NOMO-1 treated with DMSO at 0.1 percent for 48 hours (cell line): ENCODE measurements at regions not wholly inside any gene's neighbourhood (a gene's known extent, or its start where the extent isn't known, plus 50 kb on each side); places are given as distances from the start of the nearest gene placed in this dataset.

Experiments
- DNase-seq: peaks from one replicate; lab custom pipeline; 2025; ENCODE audit not compliant: unreplicated experiment; lab: John Stamatoyannopoulos, UW

GRCh38 chr18:72470391-72470790 lies 73.8 kb downstream of the CBLN2 start:
- no peak for DNase-seq

- DNase-seq: no peak
Measured at GRCh38 chr18:72468021-72468710, 76.0 kb downstream of the CBLN2 start.

- no peak for DNase-seq
Measured at GRCh38 chr18:72460210-72460680, 83.9 kb downstream of the CBLN2 start.

- DNase-seq: no peak
Measured at GRCh38 chr18:72458271-72458670, 85.9 kb downstream of the CBLN2 start.

GRCh38 chr18:72456802-72457201 lies 87.3 kb downstream of the CBLN2 start:
- no peak for DNase-seq

GRCh38 chr18:72452328-72452727 lies 91.8 kb downstream of the CBLN2 start:
- DNase-seq: no peak

- no peak for DNase-seq
Measured at GRCh38 chr18:72444798-72445155, 99.4 kb downstream of the CBLN2 start.

GRCh38 chr18:72444111-72444797 lies 99.9 kb downstream of the CBLN2 start:
- DNase-seq: no peak

GRCh38 chr18:72436401-72436800 lies 107.7 kb downstream of the CBLN2 start:
- DNase-seq: no peak

- DNase-seq: no peak
Measured at GRCh38 chr18:72433756-72434155, 110.4 kb downstream of the CBLN2 start.

GRCh38 chr18:72427721-72428120 lies 116.4 kb downstream of the CBLN2 start:
- DNase-seq: no peak

GRCh38 chr18:72419914-72420313 lies 124.2 kb downstream of the CBLN2 start:
- DNase-seq: no peak

- DNase-seq: no peak
Measured at GRCh38 chr18:72412927-72413326, 131.2 kb downstream of the CBLN2 start.

- no peak for DNase-seq
Measured at GRCh38 chr18:72411261-72411660, 132.9 kb downstream of the CBLN2 start.

GRCh38 chr18:72410399-72410798 lies 133.7 kb downstream of the CBLN2 start:
- DNase-seq: no peak

- no peak for DNase-seq
Measured at GRCh38 chr18:72409903-72410302, 134.2 kb downstream of the CBLN2 start.

- DNase-seq: no peak
Measured at GRCh38 chr18:72407048-72407447, 137.1 kb downstream of the CBLN2 start.

- DNase-seq: no peak
Measured at GRCh38 chr18:72391951-72392350, 152.2 kb downstream of the CBLN2 start.

- DNase-seq: no peak
Measured at GRCh38 chr18:72391427-72391826, 152.7 kb downstream of the CBLN2 start.

- DNase-seq: no peak
Measured at GRCh38 chr18:72378016-72378415, 166.1 kb downstream of the CBLN2 start.

GRCh38 chr18:72376256-72376655 lies 167.9 kb downstream of the CBLN2 start:
- DNase-seq: no peak

- DNase-seq: no peak
Measured at GRCh38 chr18:72375618-72376017, 168.5 kb downstream of the CBLN2 start.

- DNase-seq: no peak
Measured at GRCh38 chr18:72372076-72372475, 172.1 kb downstream of the CBLN2 start.
